Retinal pigment epithelial cell (primary cell): ENCODE measurements at regions not wholly inside any gene's neighbourhood (a gene's known extent, or its start where the extent isn't known, plus 50 kb on each side); places are given as distances from the start of the nearest gene placed in this dataset.

Experiments
- DNase-seq: peaks from one replicate; pipeline ENCODE4 v3.0.0-alpha.2; 2010; ENCODE audit warnings: low read depth
- H3K4me3 ChIP-seq: 2 replicates; pipeline ENCODE4 v1.5.1; 2011; ENCODE audit warnings: mild to moderate bottlenecking, low read length, control low read depth, moderate library complexity
- TF ChIP-seq, protein P1 (sequence below): conservative IDR thresholded peaks from 2 replicates; pipeline ENCODE4 v1.5.1; 2011; ENCODE audit warnings: low read depth, low read length, control low read depth, inconsistent platforms

- DNase-seq: no peak
- no peak overlapping the region for H3K4me3 ChIP-seq
- TF ChIP-seq, protein P1, sequence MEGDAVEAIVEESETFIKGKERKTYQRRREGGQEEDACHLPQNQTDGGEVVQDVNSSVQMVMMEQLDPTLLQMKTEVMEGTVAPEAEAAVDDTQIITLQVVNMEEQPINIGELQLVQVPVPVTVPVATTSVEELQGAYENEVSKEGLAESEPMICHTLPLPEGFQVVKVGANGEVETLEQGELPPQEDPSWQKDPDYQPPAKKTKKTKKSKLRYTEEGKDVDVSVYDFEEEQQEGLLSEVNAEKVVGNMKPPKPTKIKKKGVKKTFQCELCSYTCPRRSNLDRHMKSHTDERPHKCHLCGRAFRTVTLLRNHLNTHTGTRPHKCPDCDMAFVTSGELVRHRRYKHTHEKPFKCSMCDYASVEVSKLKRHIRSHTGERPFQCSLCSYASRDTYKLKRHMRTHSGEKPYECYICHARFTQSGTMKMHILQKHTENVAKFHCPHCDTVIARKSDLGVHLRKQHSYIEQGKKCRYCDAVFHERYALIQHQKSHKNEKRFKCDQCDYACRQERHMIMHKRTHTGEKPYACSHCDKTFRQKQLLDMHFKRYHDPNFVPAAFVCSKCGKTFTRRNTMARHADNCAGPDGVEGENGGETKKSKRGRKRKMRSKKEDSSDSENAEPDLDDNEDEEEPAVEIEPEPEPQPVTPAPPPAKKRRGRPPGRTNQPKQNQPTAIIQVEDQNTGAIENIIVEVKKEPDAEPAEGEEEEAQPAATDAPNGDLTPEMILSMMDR: no peak
These were observed 128.1 kb upstream of the FOXF1 start for GRCh38 chr16:86382067-86382773.

GRCh38 chr16:86382774-86383407 is 127.4 kb upstream of the FOXF1 start:
- no peak overlapping the region for H3K4me3 ChIP-seq
- DNase-seq: no peak
- TF ChIP-seq, protein P1: no peak

DNA sequence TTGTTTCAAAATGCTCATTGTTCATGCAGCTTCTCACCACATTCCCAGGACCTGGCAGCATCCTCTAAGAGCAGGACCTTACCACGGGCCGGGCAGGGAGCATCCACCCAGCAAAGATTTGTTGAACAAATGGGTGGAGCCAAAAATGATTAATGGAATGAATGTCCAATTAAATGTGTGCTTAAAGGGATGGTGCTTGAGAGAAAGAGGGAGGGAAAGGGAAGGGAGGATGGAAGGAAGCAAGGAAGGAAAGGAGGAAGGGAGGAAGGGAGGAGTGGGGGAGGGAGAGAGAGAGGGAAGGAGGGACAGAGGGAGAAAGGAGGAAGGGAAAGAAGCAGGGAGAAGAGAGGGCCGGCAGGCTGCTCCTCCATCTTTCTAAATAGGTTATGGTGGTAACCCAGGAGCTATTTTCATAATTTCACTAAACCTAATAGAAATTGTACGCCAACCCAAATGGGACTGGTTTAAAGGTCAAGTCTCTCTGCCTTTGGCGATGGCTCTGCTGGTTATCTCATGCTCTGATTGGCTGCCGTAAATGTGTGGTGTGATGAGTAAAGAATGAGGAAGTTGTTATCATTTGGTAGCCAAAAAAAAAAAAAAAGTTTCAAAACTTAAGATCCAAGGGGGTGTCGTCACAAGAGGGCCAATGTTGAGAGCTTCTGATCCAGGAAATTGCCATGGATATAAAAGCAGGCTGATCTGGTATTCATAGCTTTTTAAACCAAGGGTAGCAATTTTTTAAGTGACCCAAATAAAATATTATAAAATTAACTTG is 126.7 kb upstream of the FOXF1 start:
- DNase-seq: no peak
- no peak overlapping the region for H3K4me3 ChIP-seq
- TF ChIP-seq, protein P1: no peak

DNA sequence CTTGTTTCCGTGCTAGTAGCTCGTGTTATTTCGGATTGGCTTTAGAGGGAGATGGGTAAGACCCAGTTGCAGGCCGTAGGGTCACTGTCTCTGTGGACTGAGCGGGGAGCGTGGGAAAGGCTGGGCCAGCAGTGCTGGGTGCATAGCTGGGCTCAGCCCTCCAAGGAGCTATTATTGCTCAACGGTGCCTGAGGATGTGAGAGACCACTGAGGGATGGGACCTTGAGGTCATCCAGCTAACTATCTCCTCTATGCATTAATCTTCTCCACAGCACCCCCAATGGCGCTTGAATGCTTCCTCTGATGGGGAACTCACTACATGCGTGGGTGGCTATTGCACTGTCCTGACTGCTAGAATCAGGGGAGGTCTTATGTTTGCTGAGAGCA is 126.1 kb upstream of the FOXF1 start:
- TF ChIP-seq, protein P1: no peak
- DNase-seq: no peak
- H3K4me3 ChIP-seq: no peak overlapping the region

- TF ChIP-seq, protein P1: no peak
- DNase-seq: no peak
- no peak overlapping the region for H3K4me3 ChIP-seq
These were observed 125.3 kb upstream of the FOXF1 start for GRCh38 chr16:86384980-86385379.

- H3K4me3 ChIP-seq: no peak overlapping the region
- peak; percentile 43 for DNase-seq
- TF ChIP-seq, protein P1: no peak
These were observed 122.6 kb upstream of the FOXF1 start for GRCh38 chr16:86387468-86388440.
